ENCODE measurements at regions not wholly inside any gene's neighbourhood (a gene's known extent, or its start where the extent isn't known, plus 50 kb on each side); places are given as distances from the start of the nearest gene placed in this dataset.
"Not testable (repeated sequence)": the region's sequence is repeated elsewhere in the genome, so short reads cannot be mapped to it uniquely, and the experiment has no call there.

DNA sequence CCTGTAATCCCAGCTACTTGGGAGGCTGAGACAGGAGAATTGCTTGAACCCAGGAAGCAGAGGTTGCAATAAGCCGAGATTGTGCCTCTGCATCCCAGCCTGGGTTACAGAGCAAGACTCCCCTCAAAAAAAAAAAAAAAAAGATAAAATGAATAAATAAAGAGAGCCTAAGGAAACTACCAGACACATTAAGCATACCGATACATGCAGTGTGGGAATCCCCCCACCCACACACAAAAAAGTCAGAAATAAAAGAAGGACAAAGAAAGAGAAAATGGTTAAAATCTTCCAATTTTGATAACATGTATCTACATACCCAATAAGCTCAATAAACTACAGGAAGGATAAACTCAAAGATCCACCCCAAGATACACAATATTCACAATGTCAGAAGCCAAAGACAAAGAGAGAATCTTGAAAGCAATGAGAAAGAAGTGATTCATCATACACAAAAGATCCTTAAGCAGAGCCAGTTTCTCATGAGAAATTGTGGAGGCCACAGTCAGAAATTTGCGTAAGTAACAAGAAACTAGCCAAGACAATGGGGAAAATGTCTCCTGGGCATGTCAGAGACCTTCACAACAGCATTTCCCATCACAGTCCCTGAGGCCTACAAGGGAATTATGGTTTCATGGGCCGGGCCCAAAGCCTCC lies 1197.0 kb downstream of the AMY1C start:
- no peak for DNase-seq (ENCODE audit: low read depth in 2 of 2)

DNA sequence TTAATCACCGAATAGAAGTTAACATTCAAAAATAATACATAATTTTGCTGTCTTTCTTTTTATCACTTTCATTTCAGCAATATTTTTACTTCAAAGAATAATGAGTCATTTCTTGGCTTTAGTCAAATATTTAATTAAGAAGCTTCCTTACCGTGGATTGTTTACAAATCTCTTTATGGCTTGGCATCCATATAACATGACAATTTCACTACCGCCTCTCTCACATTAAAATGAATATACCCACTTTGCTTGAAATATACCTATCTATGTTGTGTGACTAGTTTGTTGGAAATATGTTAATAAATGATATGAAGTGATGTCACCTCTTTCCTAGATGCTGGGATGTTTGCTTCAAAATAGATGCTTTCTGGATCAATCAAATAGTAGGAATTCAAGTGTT lies 1203.9 kb downstream of the AMY1C start:
- no peak for DNase-seq (ENCODE audit: low read depth in 2 of 2)

DNA sequence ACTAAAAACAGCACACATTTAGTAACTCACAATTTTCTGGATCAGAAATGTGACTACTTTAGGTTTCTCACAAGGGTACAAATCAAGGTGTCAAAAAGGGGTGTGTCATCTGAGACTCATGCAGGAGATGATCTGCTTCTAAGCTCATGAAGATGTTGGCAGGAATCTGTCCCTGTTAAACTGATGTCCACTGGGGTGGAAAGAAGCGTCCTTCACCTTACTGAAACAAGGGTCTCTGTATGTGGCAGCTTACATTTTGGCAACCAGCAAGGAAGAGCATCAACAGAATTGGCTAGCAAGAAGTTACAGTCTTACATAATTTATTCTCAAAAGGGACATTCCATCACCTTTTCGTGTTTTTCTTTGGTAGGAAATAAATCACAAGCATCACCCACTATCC lies 1223.8 kb downstream of the AMY1C start:
- DNase-seq (ENCODE audit: low read depth in 2 of 2): no peak

DNA sequence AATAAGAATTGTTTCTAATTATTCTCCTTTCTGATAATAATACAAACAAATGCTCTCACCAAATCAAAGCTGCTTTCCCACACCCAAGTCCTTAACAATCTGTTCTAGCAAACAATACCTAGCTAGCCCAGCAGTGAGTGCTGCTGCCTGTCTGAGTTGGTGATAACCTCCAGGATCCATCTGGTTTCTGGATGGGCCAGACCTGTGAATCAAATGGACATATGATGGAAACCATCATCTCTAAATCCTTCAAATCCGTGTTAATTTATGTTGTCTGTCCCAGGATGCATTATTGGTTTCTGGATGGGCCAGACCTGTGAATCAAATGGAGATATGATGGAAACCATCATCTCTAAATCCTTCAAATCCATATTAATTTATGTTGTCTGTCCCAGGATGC lies 1230.0 kb downstream of the AMY1C start:
- DNase-seq (ENCODE audit: low read depth in 2 of 2): no peak

DNA sequence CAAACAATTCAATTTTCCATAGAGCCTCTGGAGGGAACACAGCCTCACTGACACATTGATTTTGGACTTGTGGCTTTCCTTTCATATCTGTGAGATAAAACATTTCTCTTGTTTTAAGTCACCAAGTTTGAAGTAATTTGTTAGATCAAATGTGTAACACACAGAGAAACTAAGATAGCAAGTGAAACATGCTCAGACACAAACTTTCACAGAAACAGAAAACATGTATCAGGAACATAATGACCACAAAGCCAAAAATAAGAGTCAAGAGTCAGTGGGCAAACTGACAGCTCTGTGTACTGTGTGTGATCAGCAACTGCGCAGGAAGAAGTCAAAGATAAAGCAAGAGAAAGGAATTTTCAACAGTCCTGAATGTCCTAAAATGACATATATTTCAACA lies 1237.5 kb downstream of the AMY1C start:
- no peak for DNase-seq (ENCODE audit: low read depth in 2 of 2)

DNA sequence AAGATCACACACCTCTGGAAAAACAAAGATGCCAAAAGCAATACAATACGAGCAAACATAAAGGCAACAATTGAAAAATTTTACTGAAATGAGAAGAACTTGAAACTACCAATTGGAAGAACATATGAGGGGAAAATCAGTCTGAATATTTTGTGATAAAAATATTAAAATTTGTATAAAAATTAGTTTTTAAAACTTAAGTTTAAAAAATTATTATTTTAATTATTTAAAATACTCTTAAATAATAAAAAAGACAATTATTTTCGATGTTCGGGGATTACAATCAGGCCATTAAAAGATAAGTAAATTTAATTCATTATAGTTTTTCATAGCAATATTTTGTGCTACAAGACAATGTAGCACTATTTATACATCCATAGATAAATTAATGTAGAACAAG lies 1239.3 kb downstream of the AMY1C start:
- no peak for DNase-seq (ENCODE audit: low read depth in 2 of 2)

DNA sequence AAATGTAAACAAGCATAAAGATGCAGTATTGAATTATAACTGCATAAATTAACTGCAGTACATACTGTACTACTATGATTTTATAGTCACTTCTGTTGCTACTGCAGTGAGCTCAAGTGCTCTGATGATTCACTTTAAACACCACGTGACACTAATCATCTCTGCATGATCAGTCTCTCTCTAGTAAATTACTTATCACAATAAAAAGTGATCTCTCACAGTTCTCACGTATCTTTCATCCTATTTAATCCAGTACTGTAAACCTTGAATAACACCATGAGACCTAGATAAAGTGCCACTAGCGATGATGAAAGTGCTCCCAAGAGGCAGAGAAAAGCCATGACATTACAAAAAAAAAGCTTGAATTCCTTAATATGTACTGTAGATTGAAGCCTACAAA lies 1242.0 kb downstream of the AMY1C start:
- no peak for DNase-seq (ENCODE audit: low read depth in 2 of 2)

DNA sequence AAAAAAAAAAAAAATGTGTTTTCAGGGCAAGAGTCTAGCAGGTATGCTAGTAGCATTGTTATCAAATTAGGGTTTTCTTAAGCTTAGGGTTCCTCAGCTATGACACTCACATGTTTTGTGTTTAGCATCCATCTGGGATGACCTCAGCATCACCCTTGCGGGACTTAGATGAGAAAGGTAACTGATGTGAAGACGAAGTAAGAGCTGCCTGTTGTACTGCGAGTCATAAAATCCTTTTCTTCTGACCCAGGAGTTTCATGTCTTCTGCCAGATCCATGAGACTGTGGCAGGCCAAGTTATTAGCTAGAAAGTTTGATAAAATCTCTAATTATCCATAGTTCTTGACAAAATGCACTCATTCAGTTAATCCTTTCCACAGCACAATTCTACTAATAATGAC lies 1251.1 kb downstream of the AMY1C start:
- DNase-seq (ENCODE audit: low read depth in 2 of 2): no peak

DNA sequence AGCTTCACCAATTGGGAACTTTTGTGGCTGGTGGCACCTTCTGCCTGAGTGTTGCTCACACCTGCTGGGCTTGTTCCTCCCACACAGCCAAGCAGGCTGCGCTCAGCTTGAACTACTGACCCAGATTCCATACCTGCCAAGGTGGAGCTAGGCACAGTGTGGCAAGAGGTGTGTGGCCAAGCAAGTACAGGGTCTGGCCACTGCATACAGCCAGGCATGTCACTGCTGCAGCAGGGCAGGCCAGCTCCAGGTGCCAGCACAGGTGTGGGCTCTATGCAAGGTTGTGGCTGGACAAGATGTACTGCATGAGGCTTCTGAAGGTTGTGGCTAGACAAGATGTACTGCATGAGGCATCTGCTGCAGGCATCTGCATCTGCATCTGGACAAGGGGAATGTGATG lies 1254.8 kb downstream of the AMY1C start:
- no peak for DNase-seq (ENCODE audit: low read depth in 2 of 2)

DNA sequence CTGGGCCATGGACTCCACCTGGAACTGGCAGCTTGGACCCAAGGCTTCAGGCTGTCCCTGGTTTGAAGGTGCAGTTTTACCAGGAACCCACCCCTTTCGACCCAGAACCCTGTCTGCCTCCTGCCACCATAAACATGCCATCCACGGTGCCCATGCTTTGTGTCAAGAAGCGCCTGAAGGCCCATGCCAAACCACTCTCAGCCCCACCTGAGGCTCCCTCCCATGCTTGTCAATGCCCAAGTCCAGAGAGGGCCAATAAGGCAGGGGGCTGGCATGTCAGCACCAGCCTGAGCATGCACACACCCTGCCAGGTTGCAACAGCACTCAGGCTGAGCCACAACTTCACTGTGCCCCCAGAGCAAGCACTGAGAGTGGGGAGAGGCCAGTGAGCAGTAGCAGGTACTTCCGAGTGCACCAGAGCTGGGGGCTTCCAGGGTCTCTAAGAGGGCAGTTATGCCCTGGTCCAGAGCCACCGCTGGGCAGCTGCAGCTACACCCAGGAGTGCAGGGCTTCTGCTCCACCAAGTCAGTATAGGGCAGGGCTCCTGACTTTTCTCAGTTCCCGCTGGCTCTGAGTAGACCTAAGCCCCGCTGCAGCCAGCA lies 1256.0 kb downstream of the AMY1C start:
- DNase-seq (ENCODE audit: low read depth in 2 of 2): no peak

DNA sequence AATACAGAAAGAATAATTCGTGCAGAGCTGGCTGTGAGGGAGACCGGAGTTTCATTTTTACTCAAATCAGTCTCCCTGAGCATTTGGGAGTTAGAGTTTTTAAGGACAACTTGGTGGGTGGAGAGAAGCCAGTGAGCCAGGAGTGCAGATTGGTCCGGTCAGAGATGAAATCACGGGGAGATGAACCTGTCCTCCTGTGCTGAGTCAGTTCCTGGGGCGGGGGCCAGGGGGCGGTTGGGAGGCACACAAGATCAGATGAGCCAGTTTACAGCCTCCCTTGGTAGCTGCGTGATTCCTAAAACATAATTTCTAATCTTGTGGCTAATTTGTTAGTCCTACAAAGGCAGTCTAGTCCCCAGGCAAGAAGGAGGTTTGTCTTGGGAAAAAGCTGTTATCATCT lies 1267.9 kb downstream of the AMY1C start:
- no peak for DNase-seq (ENCODE audit: low read depth in 2 of 2)

DNA sequence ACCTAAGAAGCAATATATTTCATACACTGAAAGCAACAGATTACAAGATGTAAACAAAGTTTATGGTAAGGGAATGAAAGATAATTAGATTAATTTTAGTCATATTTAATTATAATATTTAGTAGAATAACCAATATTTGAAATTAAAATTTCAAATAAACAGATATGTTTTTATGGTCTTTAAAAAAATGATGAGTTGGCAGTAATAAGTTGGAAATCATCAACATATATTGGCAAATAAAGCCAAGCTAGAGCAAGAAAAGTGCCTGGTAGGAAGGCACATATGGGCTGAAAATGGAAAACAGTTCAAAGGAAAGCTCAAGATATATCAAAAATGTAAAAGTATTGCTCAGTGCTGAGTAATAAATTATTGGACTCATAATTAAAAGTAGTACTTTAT lies 1274.0 kb downstream of the AMY1C start:
- DNase-seq (ENCODE audit: low read depth in 2 of 2): no peak

DNA sequence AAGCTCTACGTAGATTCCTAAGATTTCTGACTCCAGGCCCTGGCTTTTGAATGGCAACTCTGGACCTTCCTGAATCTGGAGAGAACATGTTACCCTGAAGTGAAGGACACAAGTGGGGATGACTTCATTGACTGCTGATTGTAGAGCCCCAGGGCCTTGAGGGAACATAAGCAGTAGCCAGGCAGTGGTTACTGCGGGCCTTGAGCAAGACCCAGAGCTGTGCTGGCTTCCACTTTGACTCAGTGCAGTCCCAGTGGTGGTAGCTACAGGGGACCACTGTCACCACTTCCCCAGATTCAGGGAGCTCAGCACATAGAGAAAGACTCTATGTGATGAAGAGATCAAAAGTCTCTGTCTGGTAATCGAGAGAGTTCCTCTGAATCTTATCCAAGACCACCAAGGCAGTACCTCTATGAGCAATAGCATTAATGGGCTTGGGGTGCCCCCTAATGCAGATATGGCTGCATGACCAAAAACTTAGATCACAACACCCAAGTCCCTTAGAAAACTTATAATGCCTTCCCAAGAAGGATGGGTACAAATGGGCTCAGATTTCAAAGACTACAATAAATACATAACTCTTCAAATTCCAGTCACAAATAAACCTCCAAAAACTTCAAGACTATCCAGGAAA lies 1278.3 kb downstream of the AMY1C start:
- no peak for DNase-seq (ENCODE audit: low read depth in 2 of 2)

DNA sequence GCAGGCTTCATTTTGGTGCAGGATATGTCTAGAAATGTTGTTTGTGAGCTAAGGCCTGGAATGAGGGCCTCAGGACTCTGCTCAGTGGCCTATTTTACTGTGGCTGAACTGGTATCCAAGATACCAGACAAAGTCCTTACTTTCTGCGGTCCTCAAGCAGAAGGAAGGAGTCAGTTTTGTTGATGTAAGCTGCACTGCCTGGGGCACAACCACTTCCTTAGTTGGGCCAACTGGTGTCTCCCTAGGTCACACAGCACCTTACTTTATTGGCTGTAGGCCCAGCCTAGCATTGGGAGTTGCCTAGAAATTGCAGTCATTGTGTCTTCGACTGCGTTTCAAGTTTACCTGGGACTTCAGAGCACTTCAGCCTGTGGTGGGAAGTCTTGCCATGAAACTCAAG lies 1322.7 kb downstream of the AMY1C start:
- no peak for DNase-seq (ENCODE audit: low read depth in 2 of 2)

DNA sequence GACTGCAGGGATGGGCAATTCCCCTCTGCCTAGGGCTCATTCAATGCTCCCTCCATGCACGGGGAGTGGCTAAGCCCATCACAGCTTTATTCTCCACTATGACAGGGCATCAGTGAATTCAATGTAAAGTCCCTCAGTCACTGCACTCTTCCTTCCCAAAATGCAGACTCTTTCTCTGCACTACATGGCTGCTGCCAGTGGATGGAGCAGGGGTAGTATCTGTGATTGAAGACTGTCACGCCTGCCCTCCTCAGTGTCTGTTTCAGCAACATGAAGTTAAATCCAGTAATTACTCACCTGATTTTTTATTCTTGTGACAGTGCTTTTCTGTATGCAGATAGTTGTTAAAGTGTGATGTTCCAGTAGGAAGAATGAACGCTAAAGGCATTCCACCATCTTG lies 1323.2 kb downstream of the AMY1C start:
- DNase-seq (ENCODE audit: low read depth in 2 of 2): no peak

DNA sequence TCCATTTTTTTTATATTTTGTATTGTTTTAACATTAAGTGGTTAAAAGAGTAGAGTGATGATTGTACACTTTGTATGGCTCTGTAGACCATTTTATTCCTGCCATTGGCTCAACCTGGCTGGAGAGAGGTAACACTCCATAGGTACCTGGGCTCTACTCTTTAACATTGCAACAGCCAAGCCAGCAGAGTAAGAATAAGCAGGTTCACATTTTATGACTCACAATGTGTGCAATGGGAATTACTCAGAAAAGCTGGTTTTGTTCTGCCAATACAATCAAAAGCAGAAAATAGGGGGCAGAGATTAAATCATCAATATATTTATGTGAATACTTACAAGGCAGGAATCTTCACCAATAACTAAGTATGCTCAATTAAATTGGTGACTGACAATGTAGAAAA lies 1324.0 kb downstream of the AMY1C start:
- no peak for DNase-seq (ENCODE audit: low read depth in 2 of 2)

DNA sequence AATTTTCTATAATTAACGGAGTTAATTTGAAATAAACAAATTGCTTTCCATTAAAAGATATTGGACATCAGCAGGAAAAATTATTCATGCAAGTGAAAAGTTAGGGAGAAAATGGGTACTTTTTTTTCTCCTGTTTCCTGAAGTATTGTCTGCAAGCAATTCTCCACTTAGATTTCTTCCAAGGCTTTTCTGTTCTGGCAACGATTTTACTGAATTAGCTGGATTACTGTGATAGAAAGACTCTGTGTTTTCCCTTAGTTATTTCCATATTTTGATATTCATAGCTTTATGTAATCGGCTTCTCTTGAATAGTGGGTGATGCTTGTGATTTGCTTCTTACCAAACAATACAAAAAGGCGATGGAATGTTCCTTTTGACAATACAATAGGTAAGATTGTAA lies 1333.9 kb downstream of the AMY1C start:
- DNase-seq (ENCODE audit: low read depth in 2 of 2): no peak

DNA sequence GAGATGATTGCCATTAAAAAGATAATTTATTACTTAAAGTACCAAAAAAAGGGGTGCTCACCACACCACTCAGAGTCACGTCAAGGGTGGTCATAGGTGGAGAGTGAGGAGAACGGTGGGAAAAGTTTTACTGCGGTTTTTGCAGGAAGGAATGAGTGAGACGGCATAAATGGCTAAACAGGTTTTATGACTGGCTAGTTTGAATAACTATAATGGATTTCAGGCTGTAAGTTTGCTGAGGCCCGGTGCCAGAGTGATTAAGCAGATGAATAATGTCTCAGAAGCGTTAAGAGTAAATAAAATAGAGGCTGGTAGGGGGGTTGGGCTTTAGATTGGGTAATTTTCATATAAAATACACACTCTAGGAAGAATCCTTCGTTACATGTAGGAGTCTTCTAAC lies 1337.8 kb downstream of the AMY1C start:
- DNase-seq (ENCODE audit: low read depth in 2 of 2): no peak

DNA sequence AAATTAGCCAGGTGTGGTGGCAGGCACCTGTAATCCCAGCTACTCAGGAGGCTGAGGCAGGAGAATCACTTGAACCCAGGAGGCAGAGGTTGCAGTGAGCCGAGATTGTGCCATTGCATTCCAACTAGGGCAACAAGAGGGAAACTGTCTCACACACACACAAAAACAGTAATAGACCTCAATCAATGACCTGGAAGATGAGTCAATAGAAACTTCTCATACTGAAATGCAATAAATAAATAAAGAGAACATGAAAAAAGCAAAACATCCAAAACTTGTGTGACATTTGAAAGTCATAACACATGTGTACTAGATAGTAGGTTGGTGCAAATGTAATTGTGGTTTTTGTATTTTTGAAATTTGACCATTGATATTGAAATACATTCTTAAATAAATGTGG lies 1338.5 kb downstream of the AMY1C start:
- DNase-seq (ENCODE audit: low read depth in 2 of 2): no peak

DNA sequence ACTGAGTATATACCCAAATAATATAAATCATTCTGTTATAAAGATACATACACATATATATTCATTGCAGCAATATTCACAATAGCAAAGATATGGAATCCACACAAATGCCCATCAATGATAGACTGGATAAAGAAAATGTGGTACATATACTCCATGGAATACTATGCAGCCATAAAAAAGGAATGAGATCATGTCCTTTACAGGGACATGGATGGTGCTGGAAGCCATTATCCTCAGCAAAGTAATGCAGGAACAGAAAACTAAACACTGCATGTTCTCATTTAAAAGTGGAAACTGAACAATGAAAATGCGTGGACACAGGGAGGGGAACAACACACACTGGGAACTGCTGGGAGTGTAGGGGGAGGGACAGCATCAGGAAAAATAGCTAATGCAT lies 1344.2 kb downstream of the AMY1C start:
- not testable (repeated sequence) for DNase-seq (ENCODE audit: low read depth in 2 of 2)

DNA sequence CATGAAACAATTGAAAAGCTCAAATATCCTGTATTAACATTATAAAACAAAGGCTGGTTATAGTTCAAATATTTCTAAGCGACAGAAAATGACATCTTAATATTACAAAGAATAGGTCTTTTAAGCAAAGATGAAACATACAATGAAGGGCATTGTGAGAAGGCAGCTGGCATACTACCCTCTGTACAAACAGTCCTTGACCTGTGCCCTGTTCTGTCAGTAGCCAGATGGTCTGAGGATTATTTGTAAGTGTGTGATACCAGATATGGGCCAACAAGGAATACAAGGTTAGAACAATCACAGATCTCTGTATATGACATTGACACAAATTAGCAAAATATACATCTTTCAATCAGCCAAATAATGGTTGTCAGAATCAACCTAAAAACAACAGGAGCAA lies 1350.4 kb downstream of the AMY1C start:
- DNase-seq (ENCODE audit: low read depth in 2 of 2): no peak

DNA sequence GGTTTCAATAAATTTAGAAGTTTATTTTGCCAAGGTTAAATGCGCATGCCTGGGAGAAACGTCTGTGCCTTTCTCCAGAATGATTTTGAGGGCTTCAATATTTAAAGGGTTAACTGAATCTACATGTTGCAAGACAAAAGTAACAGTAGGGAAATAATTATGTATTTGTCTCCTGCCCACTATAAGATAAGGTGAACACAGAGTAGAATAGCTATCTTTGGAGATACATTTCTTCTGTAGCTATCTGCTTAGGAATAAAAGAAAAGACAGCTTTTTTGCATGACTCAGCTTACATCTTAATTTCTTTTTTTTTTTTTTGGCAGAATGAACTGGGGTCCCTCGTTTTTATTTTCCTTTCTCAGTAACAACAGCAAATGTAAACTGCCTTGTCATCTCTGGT lies 1351.6 kb downstream of the AMY1C start:
- no peak for DNase-seq (ENCODE audit: low read depth in 2 of 2)

DNA sequence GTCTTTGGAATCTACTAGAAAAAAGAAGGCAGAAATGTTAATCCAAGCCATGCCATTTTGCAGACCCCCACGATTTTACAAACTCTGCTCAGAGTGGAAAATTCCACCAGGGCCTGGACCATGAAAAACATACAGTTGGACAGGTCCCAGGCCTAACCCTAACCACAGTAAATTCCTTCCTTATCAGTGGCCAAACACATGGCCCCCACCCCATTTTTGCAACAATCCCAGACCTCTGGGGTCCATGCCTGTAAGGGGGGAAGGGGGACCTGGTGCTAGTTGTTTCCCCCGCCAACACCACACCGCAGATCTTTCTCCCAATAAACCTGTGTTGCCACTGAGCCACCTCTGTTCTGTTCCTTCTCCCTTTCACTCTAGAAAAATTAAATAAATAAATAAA lies 1352.7 kb downstream of the AMY1C start:
- no peak for DNase-seq (ENCODE audit: low read depth in 2 of 2)

DNA sequence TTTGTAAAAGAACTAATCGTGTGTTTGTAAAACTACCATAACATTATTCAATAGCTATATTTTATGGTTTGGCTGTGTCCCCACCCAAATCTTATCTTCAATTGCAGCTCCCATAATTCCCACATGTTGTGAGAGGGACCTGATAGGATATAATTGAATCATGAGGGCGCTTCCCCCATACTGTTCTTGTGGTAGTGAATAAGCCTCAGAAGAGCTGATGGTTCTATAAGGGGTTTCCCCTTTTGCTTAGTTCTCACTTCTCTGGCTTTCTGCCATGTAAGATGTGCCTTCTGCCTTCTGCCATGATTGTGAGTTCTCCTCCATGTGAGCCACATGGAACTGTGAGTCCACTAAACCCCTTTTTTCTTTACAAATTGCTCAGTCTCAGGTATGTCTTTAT lies 1372.3 kb downstream of the AMY1C start:
- DNase-seq (ENCODE audit: low read depth in 2 of 2): no peak

Measured in fibroblast of skin of left quadriceps (primary cell).